Fibroblast of skin of right biceps (primary cell): ENCODE measurements at regions not wholly inside any gene's neighbourhood (a gene's known extent, or its start where the extent isn't known, plus 50 kb on each side); places are given as distances from the start of the nearest gene placed in this dataset.
"Not testable (repeated sequence)": the region's sequence is repeated elsewhere in the genome, so short reads cannot be mapped to it uniquely, and the experiment has no call there.

Source experiments
- DNase-seq: peaks from one replicate; pipeline ENCODE4 v3.0.0-alpha.2; 2013

DNA sequence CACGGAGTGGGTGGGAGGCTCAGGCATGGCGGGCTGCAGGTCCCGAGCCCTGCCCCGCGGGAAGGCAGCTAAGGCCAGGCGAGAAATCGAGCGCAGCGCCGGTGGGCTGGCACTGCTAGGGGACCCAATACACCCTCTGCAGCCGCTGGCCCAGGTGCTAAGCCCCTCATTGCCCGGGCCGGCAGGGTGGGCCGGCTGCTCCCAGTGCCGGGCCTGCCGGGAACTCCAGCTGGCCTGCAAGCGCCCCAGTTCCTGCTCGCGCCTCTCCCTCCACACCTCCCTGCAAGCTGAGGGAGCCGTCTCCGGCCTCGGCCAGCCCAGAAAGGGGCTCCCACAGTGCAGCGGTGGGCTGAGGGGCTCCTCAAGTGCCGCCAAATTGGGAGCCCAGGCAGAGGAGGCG is 50.7 kb upstream of the GBE1 start:
- not testable (repeated sequence) for DNase-seq
